ENCODE measurements at regions not wholly inside any gene's neighbourhood (a gene's known extent, or its start where the extent isn't known, plus 50 kb on each side); places are given as distances from the start of the nearest gene placed in this dataset.

DNA sequence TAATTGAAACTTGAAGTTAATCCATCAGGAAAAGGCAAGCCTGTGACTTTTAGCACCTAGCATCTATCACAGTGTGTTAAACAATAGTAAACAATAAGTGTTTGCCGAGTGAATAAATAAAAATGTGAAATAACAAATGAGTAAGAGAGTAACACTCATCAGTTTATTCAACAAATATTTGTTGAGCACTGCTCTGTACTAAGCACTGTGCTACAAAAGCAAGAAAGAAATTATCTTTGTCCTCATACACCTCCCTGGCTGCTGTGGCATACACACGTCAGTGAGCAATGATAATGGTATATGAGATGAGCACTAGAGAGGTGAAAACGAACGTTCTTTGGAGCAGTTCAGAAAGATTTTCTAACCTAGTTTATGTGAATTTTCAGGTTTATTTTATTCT is 295.0 kb upstream of the LRRC7 start:
- TF ChIP-seq CTCF (IDR thresholded peaks at IDR 0.05), result no peak

DNA sequence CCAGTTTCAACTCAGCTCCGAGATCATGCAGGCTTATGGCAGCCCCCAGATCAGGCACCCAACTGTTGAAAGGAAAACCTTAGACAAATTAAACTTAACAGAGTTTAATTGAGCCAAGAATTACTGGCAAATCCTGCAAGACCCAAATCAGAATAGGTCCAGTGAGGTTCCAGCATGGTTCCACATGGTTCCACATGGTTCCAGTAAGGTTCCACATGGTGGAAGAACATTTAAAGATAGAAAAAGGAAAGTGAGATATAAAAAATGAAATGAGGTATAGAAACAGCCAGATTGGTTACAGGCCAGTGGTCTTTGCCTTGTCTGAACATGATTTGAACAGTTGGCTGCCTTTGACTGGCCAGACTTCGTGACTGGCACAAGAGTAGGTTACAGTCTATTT is 288.8 kb upstream of the LRRC7 start:
- TF ChIP-seq CTCF (IDR thresholded peaks at IDR 0.05), result no peak

- no peak for TF ChIP-seq CTCF (IDR thresholded peaks at IDR 0.05)
Observed at GRCh38 chr1:69283516-69283915, 284.2 kb upstream of the LRRC7 start.

- no peak for TF ChIP-seq CTCF (IDR thresholded peaks at IDR 0.05)
Observed at GRCh38 chr1:69284508-69284907, 283.2 kb upstream of the LRRC7 start.

DNA sequence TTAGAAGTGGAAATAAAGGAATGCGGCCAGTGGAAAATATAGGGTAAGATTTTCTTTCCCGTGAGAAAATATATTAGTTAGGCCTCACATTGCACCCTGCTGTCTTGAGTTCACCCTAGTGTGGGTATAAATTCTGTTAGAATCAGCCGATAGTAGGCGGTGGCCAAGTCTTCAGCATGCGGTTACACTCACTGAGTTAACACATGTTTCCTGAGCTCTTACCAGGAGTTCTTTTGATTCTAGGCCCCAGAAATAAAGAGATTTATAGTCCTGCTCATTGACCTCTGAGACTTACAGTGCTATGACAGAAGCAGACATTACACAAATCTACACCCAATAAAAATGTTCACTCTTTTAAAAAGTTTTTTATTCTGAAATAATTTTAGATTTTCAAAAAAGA is 279.3 kb upstream of the LRRC7 start:
- TF ChIP-seq CTCF (IDR thresholded peaks at IDR 0.05), result no peak

DNA sequence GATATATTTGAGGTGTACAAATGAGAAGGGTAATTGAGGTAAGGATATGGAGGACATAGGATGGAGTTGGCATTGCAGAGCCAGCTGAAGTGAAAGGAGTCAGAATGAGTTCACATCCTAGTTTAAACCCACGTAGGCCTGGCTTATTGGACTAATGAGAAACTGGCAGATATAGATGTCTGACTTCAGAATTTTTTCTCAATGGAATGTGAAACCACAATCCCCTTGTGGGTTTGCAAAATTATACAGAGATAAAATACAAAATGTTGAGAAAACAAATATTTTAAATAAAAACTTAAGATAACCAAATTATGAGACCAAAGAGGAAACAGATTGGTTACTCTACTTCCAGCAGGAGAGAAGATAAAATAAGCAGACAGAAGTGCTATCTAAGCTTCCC is 277.4 kb upstream of the LRRC7 start:
- no peak for TF ChIP-seq CTCF (IDR thresholded peaks at IDR 0.05)

DNA sequence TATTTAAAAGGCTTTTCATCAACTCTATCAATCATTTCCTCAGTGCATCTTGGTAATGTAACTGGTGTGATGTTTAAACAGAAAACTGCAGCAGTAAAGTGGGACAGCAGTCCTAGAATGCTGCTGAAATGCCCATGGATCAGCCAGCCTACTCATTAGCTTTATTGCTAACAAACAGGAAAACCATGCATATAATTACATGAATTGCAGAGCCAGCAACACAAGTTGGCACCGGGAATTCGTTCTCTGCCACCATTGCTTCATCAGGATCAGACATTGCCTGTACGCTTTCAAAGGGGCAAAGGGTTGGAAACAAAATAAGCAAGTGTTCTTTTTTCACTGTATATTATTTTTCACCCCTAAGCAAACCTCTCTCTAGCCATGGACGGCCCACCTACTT is 276.2 kb upstream of the LRRC7 start:
- no peak for TF ChIP-seq CTCF (IDR thresholded peaks at IDR 0.05)

GRCh38 chr1:69292833-69293232 is 274.9 kb upstream of the LRRC7 start:
- no peak for TF ChIP-seq CTCF (IDR thresholded peaks at IDR 0.05)
